T-cell (primary cell): ENCODE measurements at regions not wholly inside any gene's neighbourhood (a gene's known extent, or its start where the extent isn't known, plus 50 kb on each side); places are given as distances from the start of the nearest gene placed in this dataset.

ENCODE experiments used
- ATAC-seq, 4 experiments: fragments of 200-7000 bp in 3 of 4; fragments of 150-1000 bp in 1 of 4; cut with Tn5 transposase; replicated peaks in 1 of 4; 1 replicate in 3 of 4; 2 replicates in 1 of 4; pipeline ENCODE4 v1.10.0; 2021; ENCODE audit warnings: moderate library complexity in 3 of 4, mild to moderate bottlenecking in 2 of 4, moderate number of reproducible peaks in 1 of 4
- CTCF ChIA-PET, 2 donors: fragments of 300-600 bp; sonication (Branson Sonifier 250); formaldehyde crosslinking; loops; one replicate each; lab custom pipeline; 2022; ENCODE audit warnings: antibody characterized with exemption in 2 of 2; lab: Charles Lee
- POLR2A ChIA-PET, 2 donors: fragments of 300-600 bp; sonication (Branson Sonifier 250); formaldehyde crosslinking; loops; one replicate each; lab custom pipeline; 2022; ENCODE audit warnings: antibody characterized with exemption in 2 of 2; lab: Charles Lee
- DNase-seq, 35 experiments: peaks; one replicate each; pipeline versions ENCODE4 v3.0.0 to v3.0.0-alpha.2; 2013 to 2023
- H3K27ac ChIP-seq: one replicate; pipeline ENCODE4 v1.5.1; 2013; ENCODE audit warnings: low read length
- H3K27me3 ChIP-seq, 2 experiments: replicated peaks in 1 of 2; 1 replicate in 1 of 2; 2 replicates in 1 of 2; pipeline versions ENCODE4 v1.6.1 to v1.7.0; 2013; ENCODE audit warnings: low read length in 1 of 2, mixed read lengths in 1 of 2; ENCODE audit not compliant: control insufficient read depth in 2 of 2, insufficient read depth in 2 of 2; ENCODE audit errors: extremely low read depth in 1 of 2
- H3K36me3 ChIP-seq, 2 donors: 1 replicate in 1 of 2; 2 replicates in 1 of 2; pipeline versions ENCODE4 v1.6.1 to v1.7.0; 2013; ENCODE audit warnings: low read length in 1 of 2; ENCODE audit not compliant: control insufficient read depth in 2 of 2, insufficient read depth in 1 of 2; ENCODE audit errors: extremely low read depth in 1 of 2
- H3K4me1 ChIP-seq, 2 experiments: 1 replicate in 1 of 2; 2 replicates in 1 of 2; pipeline versions ENCODE4 v1.6.1 to v1.7.0; 2013; ENCODE audit warnings: low read length in 2 of 2, mixed read lengths in 1 of 2; ENCODE audit not compliant: insufficient read depth in 2 of 2, control insufficient read depth in 1 of 2; ENCODE audit errors: extremely low read depth in 1 of 2
- H3K4me3 ChIP-seq, 2 donors: 1 replicate in 1 of 2; 2 replicates in 1 of 2; pipeline versions ENCODE4 v1.5.1 to v1.7.0; 2013; ENCODE audit warnings: mild to moderate bottlenecking in 2 of 2, low read length in 1 of 2, moderate library complexity in 1 of 2; ENCODE audit not compliant: control insufficient read depth in 1 of 2; ENCODE audit errors: extremely low read depth in 1 of 2
- H3K9me3 ChIP-seq: 2 replicates; pipeline ENCODE4 v1.7.0; 2013
- H3K27ac Mint-ChIP-seq, 2 donors: one replicate each; pipeline ENCODE4 v1.8.0; 2020 to 2021; ENCODE audit warnings: mild to moderate bottlenecking in 2 of 2, mixed read lengths in 2 of 2
- H3K27me3 Mint-ChIP-seq, 2 donors: one replicate each; pipeline ENCODE4 v1.8.0; 2021 to 2022; ENCODE audit warnings: mixed read lengths in 2 of 2
- H3K36me3 Mint-ChIP-seq: one replicate; pipeline ENCODE4 v1.8.0; 2021; ENCODE audit warnings: mixed read lengths
- H3K4me1 Mint-ChIP-seq, 3 donors: one replicate each; pipeline ENCODE4 v1.8.0; 2020 to 2022; ENCODE audit warnings: mixed read lengths in 3 of 3, mild to moderate bottlenecking in 1 of 3
- H3K4me3 Mint-ChIP-seq, 3 donors: one replicate each; pipeline ENCODE4 v1.8.0; 2020 to 2022; ENCODE audit warnings: mild to moderate bottlenecking in 3 of 3, mixed read lengths in 3 of 3, moderate library complexity in 3 of 3
- H3K9me3 Mint-ChIP-seq, 3 donors: one replicate each; pipeline ENCODE4 v1.8.0; 2020 to 2022; ENCODE audit warnings: mixed read lengths in 3 of 3
- WGBS: methylation state at CpG from one replicate; pipeline ENCODE4 v1.1.5; 2013; ENCODE audit warnings: missing lambda C conversion rate; ENCODE audit not compliant: insufficient coverage; 5-methylcytosine and 5-hydroxymethylcytosine counted together

- H3K27ac ChIP-seq = no peak overlapping the region
- Mint-ChIP-seq H3K4me1 (peaks cover 0 to 2% (median 0%) of the 10 kb centered on the region in 3 donors), H3K27me3 (peaks cover 0 to 7% of the 10 kb centered on the region in 2 donors), H3K36me3 (peaks cover 7% of the 10 kb centered on the region), H3K9me3 (peaks cover 0 to 3% (median 0%) of the 10 kb centered on the region in 3 donors), H3K4me3 (no peak overlapping the region), H3K27ac (no peak overlapping the region)
- no peaks in the 10 kb centered on the region for H3K4me1 ChIP-seq
- no peak for ATAC-seq
- no peaks in the 10 kb centered on the region for H3K27me3 ChIP-seq
- H3K9me3 ChIP-seq = no peaks in the 10 kb centered on the region
- H3K36me3 ChIP-seq = peaks cover 0 to 5% of the 10 kb centered on the region in 2 donors
- DNase-seq = no peak
- H3K4me3 ChIP-seq = no peak overlapping the region
- 83% methylated on average over 1 of the region's 3 CpGs for WGBS
- ChIA-PET POLR2A (interaction anchor here in 1 of 2 donors (0.6 kb wide), 1 partner anchor 108 kb away, joined by 3 read pairs; no protein-coding TSS in a partner anchor), CTCF (no interaction called here)
Observed at GRCh38 chr6:144856622-144857021, 571.5 kb downstream of the UTRN start.

- H3K36me3 ChIP-seq = peaks cover 0 to 2% of the 10 kb centered on the region in 2 donors
- H3K4me3 ChIP-seq = no peak overlapping the region
- no peak for DNase-seq
- H3K4me1 Mint-ChIP-seq = peaks cover 0 to 2% (median 0%) of the 10 kb centered on the region in 3 donors
- peaks cover 0 to 3% (median 0%) of the 10 kb centered on the region in 3 donors for H3K9me3 Mint-ChIP-seq
- H3K36me3 Mint-ChIP-seq = peaks cover 4% of the 10 kb centered on the region
- H3K27me3 ChIP-seq = no peaks in the 10 kb centered on the region
- no peaks in the 10 kb centered on the region for H3K4me1 ChIP-seq
- H3K4me3 Mint-ChIP-seq = no peak overlapping the region
- H3K9me3 ChIP-seq = no peaks in the 10 kb centered on the region
- no peak for ATAC-seq
- CTCF ChIA-PET = no interaction called here
- H3K27me3 Mint-ChIP-seq = peaks cover 0 to 9% of the 10 kb centered on the region in 2 donors
- POLR2A ChIA-PET = no interaction called here
- no peak overlapping the region for H3K27ac Mint-ChIP-seq
- WGBS = no CpG with 5 or more reads among the region's 3 CpGs
- no peak overlapping the region for H3K27ac ChIP-seq
Observed at GRCh38 chr6:144857086-144857485, 572.0 kb downstream of the UTRN start.

- POLR2A ChIA-PET = no interaction called here
- Histone ChIP-seq H3K27ac (no peak overlapping the region), H3K9me3 (no peaks in the 10 kb centered on the region), H3K27me3 (peaks cover 0 to 7% of the 10 kb centered on the region in 2 experiments), H3K36me3 (no peaks in the 10 kb centered on the region), H3K4me1 (no peaks in the 10 kb centered on the region), H3K4me3 (no peak overlapping the region)
- WGBS = no CpG with 5 or more reads among the region's 2 CpGs
- H3K9me3 Mint-ChIP-seq = peaks cover 0 to 11% (median 5%) of the 10 kb centered on the region in 3 donors
- H3K4me3 Mint-ChIP-seq = no peak overlapping the region
- no peak overlapping the region for H3K27ac Mint-ChIP-seq
- CTCF ChIA-PET = no interaction called here
- peaks cover 25 to 34% of the 10 kb centered on the region in 2 donors for H3K27me3 Mint-ChIP-seq
- ATAC-seq (no peak), DNase-seq (no peak)
- peaks cover 5% of the 10 kb centered on the region for H3K36me3 Mint-ChIP-seq
- peaks cover 0 to 7% (median 7%) of the 10 kb centered on the region in 3 donors for H3K4me1 Mint-ChIP-seq
Observed at GRCh38 chr6:144862769-144863168, 577.6 kb downstream of the UTRN start.

- H3K4me3 Mint-ChIP-seq = no peak overlapping the region
- Histone ChIP-seq H3K36me3 (no peaks in the 10 kb centered on the region), H3K27ac (no peak overlapping the region), H3K27me3 (peaks cover 0 to 7% of the 10 kb centered on the region in 2 experiments), H3K4me1 (no peaks in the 10 kb centered on the region), H3K9me3 (no peaks in the 10 kb centered on the region), H3K4me3 (no peak overlapping the region)
- H3K4me1 Mint-ChIP-seq = peaks cover 0 to 7% (median 7%) of the 10 kb centered on the region in 3 donors
- peaks cover 0 to 8% (median 5%) of the 10 kb centered on the region in 3 donors for H3K9me3 Mint-ChIP-seq
- WGBS = 78% methylated on average over 1 of the region's 2 CpGs
- peaks cover 23% of the 10 kb centered on the region in 2 donors for H3K27me3 Mint-ChIP-seq
- no peak for ATAC-seq
- no peak for DNase-seq
- CTCF ChIA-PET = interaction anchor here in 1 of 2 donors (0.6 kb wide), 1 partner anchor 37 kb away, joined by 3 read pairs; no protein-coding TSS in a partner anchor
- POLR2A ChIA-PET = no interaction called here
- H3K36me3 Mint-ChIP-seq = peaks cover 5% of the 10 kb centered on the region
- H3K27ac Mint-ChIP-seq = no peak overlapping the region
Observed at GRCh38 chr6:144867761-144868160, 582.6 kb downstream of the UTRN start.

- H3K9me3 ChIP-seq = no peaks in the 10 kb centered on the region
- Mint-ChIP-seq H3K4me1 (peaks cover 0 to 7% (median 7%) of the 10 kb centered on the region in 3 donors), H3K27me3 (peaks cover 5% of the 10 kb centered on the region in 2 donors), H3K27ac (no peak overlapping the region), H3K4me3 (no peak overlapping the region), H3K36me3 (no peaks in the 10 kb centered on the region), H3K9me3 (peaks cover 0 to 3% (median 0%) of the 10 kb centered on the region in 3 donors)
- H3K27ac ChIP-seq = no peak overlapping the region
- H3K4me1 ChIP-seq = no peaks in the 10 kb centered on the region
- ChIA-PET CTCF (no interaction called here), POLR2A (no interaction called here)
- H3K4me3 ChIP-seq = no peak overlapping the region
- no peaks in the 10 kb centered on the region for H3K27me3 ChIP-seq
- no peak for DNase-seq
- no peak for ATAC-seq
- WGBS = 100% methylated on average over 1 of the region's 2 CpGs
- no peaks in the 10 kb centered on the region for H3K36me3 ChIP-seq
Observed at GRCh38 chr6:144870782-144871181, 585.6 kb downstream of the UTRN start.

GRCh38 chr6:144873623-144874378 is 588.7 kb downstream of the UTRN start:
- Mint-ChIP-seq H3K36me3 (no peaks in the 10 kb centered on the region), H3K27ac (no peak overlapping the region), H3K27me3 (peaks cover 16 to 21% of the 10 kb centered on the region in 2 donors), H3K4me1 (peaks cover 0 to 2% (median 2%) of the 10 kb centered on the region in 3 donors), H3K9me3 (peaks cover 0 to 3% (median 0%) of the 10 kb centered on the region in 3 donors), H3K4me3 (no peak overlapping the region)
- DNase-seq (no peak), ATAC-seq (no peak)
- Histone ChIP-seq H3K36me3 (no peaks in the 10 kb centered on the region), H3K4me3 (no peak overlapping the region), H3K27ac (no peak overlapping the region), H3K9me3 (no peaks in the 10 kb centered on the region), H3K27me3 (no peaks in the 10 kb centered on the region), H3K4me1 (no peaks in the 10 kb centered on the region)
- POLR2A ChIA-PET = no interaction called here
- CTCF ChIA-PET = no interaction called here
- no CpG with 5 or more reads among the region's 1 CpG for WGBS
